Fibroblast of mammary gland (primary cell): ENCODE measurements at regions not wholly inside any gene's neighbourhood (a gene's known extent, or its start where the extent isn't known, plus 50 kb on each side); places are given as distances from the start of the nearest gene placed in this dataset.

Experiments used
- DNase-seq: peaks from one replicate; pipeline ENCODE4 v3.0.0-alpha.2; 2010; ENCODE audit warnings: low read depth
- H3K4me3 ChIP-seq: 2 replicates; pipeline ENCODE4 v1.5.1; 2011; ENCODE audit warnings: low read depth, mild to moderate bottlenecking, low read length, moderate library complexity; ENCODE audit not compliant: control insufficient read depth
- CTCF ChIP-seq: conservative IDR thresholded peaks from 2 replicates; pipeline ENCODE4 v1.5.1; 2011; ENCODE audit warnings: low read depth, low read length, inconsistent platforms; ENCODE audit not compliant: control insufficient read depth, insufficient read depth

- DNase-seq, result no peak
- H3K4me3 ChIP-seq, result no peak overlapping the region
- no peak for TF ChIP-seq CTCF
Measured at GRCh38 chr12:102344691-102345090, 135.7 kb downstream of the IGF1 start.

GRCh38 chr12:102343361-102344121, 136.8 kb downstream of the IGF1 start:
- peak; percentile 28 for DNase-seq
- no peak overlapping the region for H3K4me3 ChIP-seq
- TF ChIP-seq CTCF, result no peak

GRCh38 chr12:102342281-102343006, 137.9 kb downstream of the IGF1 start:
- H3K4me3 ChIP-seq, result no peak overlapping the region
- DNase-seq, result no peak
- no peak for TF ChIP-seq CTCF

GRCh38 chr12:102334765-102335164, 137.1 kb upstream of the PMCH start:
- H3K4me3 ChIP-seq, result no peak overlapping the region
- DNase-seq, result no peak
- no peak for TF ChIP-seq CTCF

- TF ChIP-seq CTCF, result no peak
Measured at GRCh38 chr12:102331419-102331818, 133.8 kb upstream of the PMCH start.

GRCh38 chr12:102329883-102330282, 132.2 kb upstream of the PMCH start:
- H3K4me3 ChIP-seq, result no peak overlapping the region
- TF ChIP-seq CTCF, result no peak
- DNase-seq, result no peak

More at GRCh38 chr12:102331419-102331818, 133.8 kb upstream of the PMCH start:
- DNase-seq, result no peak
- H3K4me3 ChIP-seq, result no peak overlapping the region
